Endothelial cell of umbilical vein (primary cell): ENCODE measurements at regions not wholly inside any gene's neighbourhood (a gene's known extent, or its start where the extent isn't known, plus 50 kb on each side); places are given as distances from the start of the nearest gene placed in this dataset.

Experiments used
- BruUV-seq: library from RNA; stranded (reverse); fragments of 400-500 nt; replicated peaks from 2 replicates; lab custom pipeline; 2021; lab: Mats Ljungman, UMichigan
- CTCF ChIA-PET: fragments of 300-600, 350-600 bp; sonication (Branson Sonifier 250); formaldehyde crosslinking; loops from one replicate; lab custom pipeline; 2021; ENCODE audit warnings: antibody characterized with exemption, inconsistent platforms; lab: Charles Lee
- POLR2A ChIA-PET: fragments of 300-600, 350-600 bp; sonication (Branson Sonifier 250); formaldehyde crosslinking; loops from one replicate; lab custom pipeline; 2021; ENCODE audit warnings: antibody characterized with exemption, inconsistent platforms; lab: Charles Lee
- DNase-seq: peaks from one replicate; pipeline ENCODE4 v3.0.0-alpha.2; 2011; ENCODE audit warnings: low read depth, low spot score
- FAIRE-seq: peaks from 2 replicates; lab custom pipeline; 2011; peaks lifted over from hg19 to GRCh38; lab: Jason Lieb, UNC
- H2AFZ ChIP-seq: 2 replicates; pipeline ENCODE4 v1.6.0; 2012; ENCODE audit warnings: low read depth, low read length, control low read depth, inconsistent platforms
- H3K27ac ChIP-seq: 2 replicates; pipeline ENCODE4 v1.5.1; 2011; ENCODE audit warnings: low read depth, mild to moderate bottlenecking, control low read depth, low read length, moderate library complexity; ENCODE audit not compliant: insufficient read depth
- H3K27me3 ChIP-seq, 2 experiments: 2 replicates each; pipeline versions ENCODE4 v1.6.0 to v1.6.1; 2011; ENCODE audit warnings: low read length in 2 of 2, mixed read lengths in 1 of 2; ENCODE audit not compliant: control insufficient read depth in 2 of 2, insufficient read depth in 2 of 2
- H3K36me3 ChIP-seq, 2 experiments: 2 replicates in 1 of 2; 3 replicates in 1 of 2; pipeline ENCODE4 v1.5.1; 2011; ENCODE audit warnings: low read length in 2 of 2, mild to moderate bottlenecking in 1 of 2, moderate library complexity in 1 of 2; ENCODE audit not compliant: control insufficient read depth in 2 of 2, insufficient read depth in 2 of 2; ENCODE audit errors: extremely low read depth in 1 of 2
- H3K4me1 ChIP-seq: 3 replicates; pipeline ENCODE4 v1.5.1; 2011; ENCODE audit warnings: mild to moderate bottlenecking, low read length; ENCODE audit not compliant: control insufficient read depth, insufficient read depth; ENCODE audit errors: extremely low read depth
- H3K4me2 ChIP-seq: 2 replicates; pipeline ENCODE4 v1.6.1; 2011; ENCODE audit warnings: low read length, control low read depth, mixed read lengths; ENCODE audit not compliant: insufficient read depth
- H3K4me3 ChIP-seq, 3 experiments: fragments of 200-600 bp in 1 of 3; sonication (generic), shearing (Covaris generic) in 1 of 3; replicated peaks in 1 of 3; 2 replicates each; pipeline ENCODE4 v1.5.1; 2011 to 2016; ENCODE audit warnings: control low read depth in 3 of 3, low read length in 3 of 3, mild to moderate bottlenecking in 2 of 3, inconsistent platforms in 1 of 3, low read depth in 1 of 3, moderate library complexity in 1 of 3; ENCODE audit not compliant: insufficient read depth in 1 of 3
- H3K79me2 ChIP-seq: 2 replicates; pipeline ENCODE4 v1.6.0; 2012; ENCODE audit warnings: low read length, inconsistent platforms; ENCODE audit not compliant: control insufficient read depth, insufficient read depth
- H3K9ac ChIP-seq: replicated peaks from 2 replicates; pipeline ENCODE3; 2011; ENCODE audit warnings: low read length, control low read depth; ENCODE audit not compliant: insufficient read depth; ENCODE audit errors: extremely low read depth
- H3K9me1 ChIP-seq: replicated peaks from 3 replicates; pipeline ENCODE4 v1.6.0; 2011; ENCODE audit warnings: mild to moderate bottlenecking, low read length; ENCODE audit not compliant: control insufficient read depth, insufficient read depth; ENCODE audit errors: extremely low read depth
- H3K9me3 ChIP-seq: replicated peaks from 2 replicates; pipeline ENCODE4 v1.5.1; 2012; ENCODE audit warnings: low read length, inconsistent platforms; ENCODE audit not compliant: control insufficient read depth, insufficient read depth
- H4K20me1 ChIP-seq: replicated peaks from 2 replicates; pipeline ENCODE3; 2011; ENCODE audit warnings: mild to moderate bottlenecking, low read length; ENCODE audit not compliant: control insufficient read depth, insufficient read depth; ENCODE audit errors: extremely low read depth
- EZH2 ChIP-seq: IDR thresholded peaks from 2 replicates; pipeline ENCODE4 v1.6.1; 2012; ENCODE audit warnings: borderline replicate concordance, low read depth, mild to moderate bottlenecking, moderate library complexity, low read length, inconsistent platforms; ENCODE audit not compliant: severe bottlenecking
- FOS ChIP-seq: IDR thresholded peaks from 2 replicates; pipeline ENCODE4 v1.6.1; 2011; ENCODE audit warnings: mild to moderate bottlenecking, low read length, moderate library complexity, borderline replicate concordance; ENCODE audit not compliant: insufficient read depth
- GATA2 ChIP-seq: IDR thresholded peaks from 2 replicates; pipeline ENCODE4 v1.7.0; 2011; ENCODE audit warnings: low read depth, mild to moderate bottlenecking, moderate library complexity, mixed read lengths, low read length; ENCODE audit not compliant: insufficient read length, insufficient read depth
- JUN ChIP-seq: IDR thresholded peaks from 2 replicates; pipeline ENCODE4 v1.6.1; 2011; ENCODE audit warnings: borderline replicate concordance, low read depth; ENCODE audit not compliant: insufficient read length, insufficient read depth
- MYC ChIP-seq: IDR thresholded peaks from one replicate; pipeline ENCODE4 v1.6.1; 2011; ENCODE audit warnings: mild to moderate bottlenecking, low read depth, low read length
- POLR2A ChIP-seq: IDR thresholded peaks from 2 replicates; pipeline ENCODE4 v1.6.1; 2012; ENCODE audit warnings: low read depth, mild to moderate bottlenecking, control low read depth, low read length
- POLR2AphosphoS5 ChIP-seq: IDR thresholded peaks from 2 replicates; pipeline ENCODE4 v1.6.1; 2012; ENCODE audit warnings: low read depth, mild to moderate bottlenecking, control low read depth, low read length, moderate library complexity; ENCODE audit not compliant: insufficient read depth
- dilution Hi-C: fragments of 300-500 bp; cut with MboI; formaldehyde crosslinking; loops from one replicate; pipeline ENCODE4 v1.15.0; 2019; ENCODE audit warnings: low sequenced_read_pairs; ENCODE audit not compliant: extremely low pct_ligation_motif_present
- intact Hi-C: fragments of 100-400 bp; cut with micrococcal nuclease; formaldehyde crosslinking; loops from one replicate; pipeline ENCODE4 v1.10.0; 2022
- TF ChIP-seq, protein P1 (sequence below), 2 donors: IDR thresholded peaks; 1 replicate in 1 of 2; 2 replicates in 1 of 2; pipeline ENCODE4 v1.5.1; 2011; ENCODE audit warnings: low read length in 2 of 2, mild to moderate bottlenecking in 2 of 2, moderate library complexity in 2 of 2, control low read depth in 1 of 2, inconsistent platforms in 1 of 2, low read depth in 1 of 2; ENCODE audit not compliant: insufficient read depth in 1 of 2; ENCODE audit errors: extremely low read depth in 1 of 2
- TF ChIP-seq, protein P2 (sequence below): IDR thresholded peaks from 2 replicates; pipeline ENCODE4 v1.6.1; 2011; ENCODE audit not compliant: insufficient read depth, insufficient read length

DNA sequence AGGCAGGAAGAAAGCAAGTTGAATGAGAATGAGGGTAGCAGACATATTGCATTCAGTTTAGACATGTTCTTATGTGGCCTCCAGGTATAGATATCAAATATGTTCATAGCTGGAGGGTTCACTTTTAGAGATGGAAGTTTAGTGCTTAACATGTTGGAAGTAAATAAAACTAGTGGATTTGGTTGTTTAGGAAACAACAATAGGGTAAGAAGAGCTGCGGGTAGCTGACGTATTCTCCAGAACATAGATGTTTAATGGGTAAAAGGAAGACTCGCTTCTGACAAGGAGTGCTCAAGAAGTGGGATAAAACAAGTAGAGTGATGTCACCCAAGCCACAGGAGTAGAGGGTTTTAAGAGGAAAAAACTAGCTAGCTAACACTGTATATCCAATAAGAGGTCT, 128.4 kb upstream of the COL21A1 start:
- H3K9me1 ChIP-seq, result no peaks in the 10 kb centered on the region
- DNase-seq, result no peak
- no peaks in the 10 kb centered on the region for H3K36me3 ChIP-seq
- dilution Hi-C loops, result no loop called here
- H4K20me1 ChIP-seq, result no peaks in the 10 kb centered on the region
- no peaks in the 10 kb centered on the region for H3K9me3 ChIP-seq
- POLR2A ChIA-PET, result no interaction called here
- no peak overlapping the region for H3K27ac ChIP-seq
- H3K4me3 ChIP-seq, result no peak overlapping the region
- H3K9ac ChIP-seq, result no peak overlapping the region
- peaks cover 20% of the 10 kb centered on the region for H3K4me1 ChIP-seq
- no peaks in the 10 kb centered on the region for H3K79me2 ChIP-seq
- no peaks in the 10 kb centered on the region for H3K27me3 ChIP-seq
- BruUV-seq, result no TSS peak
- FAIRE-seq, result no peak
- intact Hi-C loops, result no loop called here
- no peak overlapping the region for H2AFZ ChIP-seq
- H3K4me2 ChIP-seq, result no peak overlapping the region
- CTCF ChIA-PET, result interaction anchor here (0.7 to 1.7 kb wide), 2 partner anchors 162 to 219 kb away, joined by 3 to 5 read pairs; no protein-coding TSS in a partner anchor
- TF ChIP-seq MYC (no peak), JUN (no peak), GATA2 (no peak), POLR2AphosphoS5 (no peak), EZH2 (no peak), FOS (no peak), POLR2A (no peak)
- TF ChIP-seq, protein P1, sequence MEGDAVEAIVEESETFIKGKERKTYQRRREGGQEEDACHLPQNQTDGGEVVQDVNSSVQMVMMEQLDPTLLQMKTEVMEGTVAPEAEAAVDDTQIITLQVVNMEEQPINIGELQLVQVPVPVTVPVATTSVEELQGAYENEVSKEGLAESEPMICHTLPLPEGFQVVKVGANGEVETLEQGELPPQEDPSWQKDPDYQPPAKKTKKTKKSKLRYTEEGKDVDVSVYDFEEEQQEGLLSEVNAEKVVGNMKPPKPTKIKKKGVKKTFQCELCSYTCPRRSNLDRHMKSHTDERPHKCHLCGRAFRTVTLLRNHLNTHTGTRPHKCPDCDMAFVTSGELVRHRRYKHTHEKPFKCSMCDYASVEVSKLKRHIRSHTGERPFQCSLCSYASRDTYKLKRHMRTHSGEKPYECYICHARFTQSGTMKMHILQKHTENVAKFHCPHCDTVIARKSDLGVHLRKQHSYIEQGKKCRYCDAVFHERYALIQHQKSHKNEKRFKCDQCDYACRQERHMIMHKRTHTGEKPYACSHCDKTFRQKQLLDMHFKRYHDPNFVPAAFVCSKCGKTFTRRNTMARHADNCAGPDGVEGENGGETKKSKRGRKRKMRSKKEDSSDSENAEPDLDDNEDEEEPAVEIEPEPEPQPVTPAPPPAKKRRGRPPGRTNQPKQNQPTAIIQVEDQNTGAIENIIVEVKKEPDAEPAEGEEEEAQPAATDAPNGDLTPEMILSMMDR (IDR thresholded peaks at IDR 0.05; ENCODE audit: extremely low read depth in 1 of 2, insufficient read depth in 1 of 2, low read depth in 1 of 2, low read length in 2 of 2), result no peak
- TF ChIP-seq, protein P2, sequence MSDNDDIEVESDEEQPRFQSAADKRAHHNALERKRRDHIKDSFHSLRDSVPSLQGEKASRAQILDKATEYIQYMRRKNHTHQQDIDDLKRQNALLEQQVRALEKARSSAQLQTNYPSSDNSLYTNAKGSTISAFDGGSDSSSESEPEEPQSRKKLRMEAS, result no peak
